ENCODE measurements at regions not wholly inside any gene's neighbourhood (a gene's known extent, or its start where the extent isn't known, plus 50 kb on each side); places are given as distances from the start of the nearest gene placed in this dataset.

GRCh38 chr3:107256963-107257362 is 120.3 kb upstream of the CCDC54 start:
- Histone ChIP-seq H3K4me1 (ENCODE audit: insufficient read depth, low read length, poor library complexity, severe bottlenecking) (peaks cover 5% of the 10 kb centered on the region), H3K27me3 (ENCODE audit: insufficient read depth, low read length, poor library complexity, severe bottlenecking) (no peaks in the 10 kb centered on the region), H3K9me3 (ENCODE audit: insufficient read depth, low read depth, low read length) (no peaks in the 10 kb centered on the region), H3K9ac (ENCODE audit: low read depth, low read length, poor library complexity, severe bottlenecking) (no peak overlapping the region), H3F3A (ENCODE audit: low read depth) (no peaks in the 10 kb centered on the region), H3K9me2 (replicated peaks; ENCODE audit: low read depth, low read length) (no peaks in the 10 kb centered on the region), H3K79me2 (ENCODE audit: insufficient read depth, low read length) (no peaks in the 10 kb centered on the region), H2AFZ (ENCODE audit: low read length) (no peak overlapping the region), H3K4me3 (ENCODE audit: low read length, poor library complexity, severe bottlenecking) (no peak overlapping the region), H4K20me1 (ENCODE audit: insufficient read depth, low read length, poor library complexity, severe bottlenecking) (no peaks in the 10 kb centered on the region), H3K4me2 (ENCODE audit: low read depth, low read length, poor library complexity, severe bottlenecking) (no peak overlapping the region), H3K36me3 (ENCODE audit: insufficient read depth, low read length) (no peaks in the 10 kb centered on the region)
- TF ChIP-seq EZH2phosphoT487 (IDR thresholded peaks at IDR 0.05; ENCODE audit: borderline replicate concordance) (no peak), CTCF (conservative IDR thresholded peaks at IDR 0.05; ENCODE audit: low read length) (no peak)

GRCh38 chr3:107258300-107258699 is 118.9 kb upstream of the CCDC54 start:
- Histone ChIP-seq H3K9me2 (replicated peaks; ENCODE audit: low read depth, low read length) (no peaks in the 10 kb centered on the region), H3K9ac (ENCODE audit: low read depth, low read length, poor library complexity, severe bottlenecking) (no peak overlapping the region), H3K9me3 (ENCODE audit: insufficient read depth, low read depth, low read length) (no peaks in the 10 kb centered on the region), H3K79me2 (ENCODE audit: insufficient read depth, low read length) (no peaks in the 10 kb centered on the region), H2AFZ (ENCODE audit: low read length) (no peak overlapping the region), H3K36me3 (ENCODE audit: insufficient read depth, low read length) (no peaks in the 10 kb centered on the region), H3K27me3 (ENCODE audit: insufficient read depth, low read length, poor library complexity, severe bottlenecking) (no peaks in the 10 kb centered on the region), H3K4me3 (ENCODE audit: low read length, poor library complexity, severe bottlenecking) (no peak overlapping the region), H3K4me1 (ENCODE audit: insufficient read depth, low read length, poor library complexity, severe bottlenecking) (peaks cover 5% of the 10 kb centered on the region), H3F3A (ENCODE audit: low read depth) (no peaks in the 10 kb centered on the region), H3K4me2 (ENCODE audit: low read depth, low read length, poor library complexity, severe bottlenecking) (no peak overlapping the region), H4K20me1 (ENCODE audit: insufficient read depth, low read length, poor library complexity, severe bottlenecking) (no peaks in the 10 kb centered on the region)
- TF ChIP-seq CTCF (conservative IDR thresholded peaks at IDR 0.05; ENCODE audit: low read length), result no peak
- no peak for TF ChIP-seq EZH2phosphoT487 (IDR thresholded peaks at IDR 0.05; ENCODE audit: borderline replicate concordance)

GRCh38 chr3:107260207-107260606 is 117.0 kb upstream of the CCDC54 start:
- Histone ChIP-seq H3K27me3 (ENCODE audit: insufficient read depth, low read length, poor library complexity, severe bottlenecking) (no peaks in the 10 kb centered on the region), H3K9me3 (ENCODE audit: insufficient read depth, low read depth, low read length) (no peaks in the 10 kb centered on the region), H3K4me3 (ENCODE audit: low read length, poor library complexity, severe bottlenecking) (no peak overlapping the region), H3F3A (ENCODE audit: low read depth) (no peaks in the 10 kb centered on the region), H3K4me2 (ENCODE audit: low read depth, low read length, poor library complexity, severe bottlenecking) (no peak overlapping the region), H3K4me1 (ENCODE audit: insufficient read depth, low read length, poor library complexity, severe bottlenecking) (peaks cover 5% of the 10 kb centered on the region), H3K9ac (ENCODE audit: low read depth, low read length, poor library complexity, severe bottlenecking) (no peak overlapping the region), H3K79me2 (ENCODE audit: insufficient read depth, low read length) (no peaks in the 10 kb centered on the region), H3K9me2 (replicated peaks; ENCODE audit: low read depth, low read length) (no peaks in the 10 kb centered on the region), H4K20me1 (ENCODE audit: insufficient read depth, low read length, poor library complexity, severe bottlenecking) (no peaks in the 10 kb centered on the region), H3K36me3 (ENCODE audit: insufficient read depth, low read length) (no peaks in the 10 kb centered on the region), H2AFZ (ENCODE audit: low read length) (no peak overlapping the region)
- TF ChIP-seq CTCF (conservative IDR thresholded peaks at IDR 0.05; ENCODE audit: low read length), result no peak
- no peak for TF ChIP-seq EZH2phosphoT487 (IDR thresholded peaks at IDR 0.05; ENCODE audit: borderline replicate concordance)
